Stimulated activated CD4-positive, alpha-beta T cell treated with anti-CD3 and anti-CD28 coated beads, TNF-alpha, amount 100 ng/mL, for 4 hours (primary cell): ENCODE measurements at regions not wholly inside any gene's neighbourhood (a gene's known extent, or its start where the extent isn't known, plus 50 kb on each side); places are given as distances from the start of the nearest gene placed in this dataset.

ENCODE experiments used
- DNase-seq, 3 experiments: peaks; one replicate each; pipeline ENCODE4 v3.0.0-alpha.2; 2020; ENCODE audit warnings: low read depth in 3 of 3

DNA sequence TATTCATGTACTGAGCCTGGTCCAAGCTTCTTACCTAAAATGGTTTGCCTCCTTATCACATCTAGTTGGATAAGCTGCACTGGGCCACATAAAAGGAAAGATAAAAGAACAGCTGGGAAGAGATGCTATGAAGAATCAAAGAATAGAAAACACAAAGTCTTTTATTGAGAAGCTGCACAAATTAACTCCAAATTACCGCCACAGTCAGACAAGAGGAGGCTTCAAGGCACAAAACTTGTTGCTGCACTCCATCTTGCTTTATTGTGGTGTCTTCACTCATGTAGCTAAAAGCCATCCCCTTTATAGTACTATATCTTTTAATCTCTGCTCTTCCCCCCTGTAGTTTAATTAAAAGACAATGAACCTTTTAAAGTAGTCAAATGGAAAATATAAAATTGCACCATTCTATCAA, 330.6 kb upstream of the PMFBP1 start:
- no peak for DNase-seq

DNA sequence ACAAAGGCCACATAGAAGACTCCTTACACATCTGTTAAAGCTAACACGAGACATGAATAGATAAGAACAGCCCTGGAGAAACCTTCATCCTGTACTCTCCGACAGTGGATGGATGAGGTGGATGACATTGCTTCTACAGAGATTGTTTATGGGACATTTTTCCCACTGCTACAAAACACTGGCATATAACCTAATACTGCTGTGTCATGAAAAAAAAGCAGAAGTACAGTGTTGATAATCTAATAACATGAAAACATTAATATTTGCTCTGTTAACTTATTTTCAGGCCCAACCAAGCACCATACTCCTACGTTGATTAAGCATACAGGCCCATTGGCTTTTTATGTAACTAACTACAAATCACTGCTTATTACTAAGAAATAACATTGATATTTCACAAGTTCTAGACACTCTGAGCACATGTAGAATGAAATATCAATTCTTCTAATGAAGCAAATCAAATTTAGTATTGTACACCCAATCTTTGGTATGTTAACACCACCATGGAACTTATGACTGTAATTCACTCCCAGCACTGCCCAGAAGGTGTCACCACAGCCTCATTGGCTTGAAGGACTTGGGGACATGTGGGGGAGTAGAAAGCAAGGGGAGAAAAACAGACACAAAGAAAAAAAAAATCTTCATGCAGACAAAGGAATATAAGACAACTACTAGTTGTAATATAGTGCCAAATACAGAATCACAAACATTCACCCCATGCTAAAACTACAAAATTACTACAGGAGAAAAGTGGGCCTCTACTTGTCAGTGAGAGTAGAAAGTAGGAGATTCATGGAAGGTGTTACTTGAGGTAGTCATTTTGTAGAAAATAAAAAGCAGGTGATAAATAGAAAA, 330.0 kb upstream of the PMFBP1 start:
- DNase-seq: no peak

DNA sequence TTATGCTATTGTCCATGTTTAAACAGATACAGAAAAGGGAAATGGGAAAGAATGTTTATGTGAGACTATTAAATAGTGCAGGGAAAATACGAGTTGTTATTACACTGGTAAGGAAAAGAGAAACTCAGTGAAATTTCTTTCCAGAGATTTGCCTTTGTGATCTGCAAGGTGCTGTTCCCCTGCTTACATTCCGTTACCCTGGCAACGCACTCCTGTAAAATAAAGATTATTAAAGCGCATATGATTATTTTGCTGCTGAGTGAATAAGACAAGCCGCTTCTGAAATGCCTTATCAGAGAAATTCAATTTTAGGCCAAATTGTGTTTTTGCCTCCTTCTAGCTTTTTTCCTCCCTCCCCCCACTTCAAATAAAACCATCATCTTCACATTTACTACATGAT, 328.6 kb upstream of the PMFBP1 start:
- no peak for DNase-seq

DNA sequence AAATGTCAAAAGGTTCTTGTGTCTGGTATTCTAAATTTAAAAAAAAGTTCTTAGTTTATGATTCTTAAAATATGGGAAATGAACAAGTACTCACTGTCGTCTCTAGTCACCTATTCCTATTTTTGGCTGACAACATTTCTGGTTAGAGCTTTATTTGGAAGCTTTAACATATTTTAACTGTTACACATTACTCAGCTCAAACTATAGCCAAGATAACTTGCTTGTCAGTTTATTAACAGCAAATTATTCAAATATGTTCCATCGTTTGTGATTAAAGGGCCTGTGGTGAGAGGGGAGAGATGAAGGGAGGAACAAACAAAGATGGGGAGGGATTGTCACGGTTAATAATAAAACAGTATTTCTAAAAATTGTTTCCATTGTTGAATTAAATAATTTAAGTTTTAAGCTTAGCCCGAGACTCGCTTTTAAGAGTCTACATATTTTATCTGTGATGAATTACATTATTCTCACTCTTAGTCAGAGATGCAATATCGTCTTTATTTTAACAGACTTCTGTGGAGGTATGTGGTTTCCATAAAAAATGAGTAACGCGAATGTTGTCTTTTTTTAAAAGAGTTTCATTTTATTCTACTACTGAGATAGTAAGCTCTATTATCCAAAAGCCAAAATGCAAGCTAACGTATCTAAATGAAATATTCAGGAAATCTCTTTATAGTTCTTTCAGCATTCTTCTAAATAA, 321.9 kb upstream of the PMFBP1 start:
- DNase-seq: no peak

DNA sequence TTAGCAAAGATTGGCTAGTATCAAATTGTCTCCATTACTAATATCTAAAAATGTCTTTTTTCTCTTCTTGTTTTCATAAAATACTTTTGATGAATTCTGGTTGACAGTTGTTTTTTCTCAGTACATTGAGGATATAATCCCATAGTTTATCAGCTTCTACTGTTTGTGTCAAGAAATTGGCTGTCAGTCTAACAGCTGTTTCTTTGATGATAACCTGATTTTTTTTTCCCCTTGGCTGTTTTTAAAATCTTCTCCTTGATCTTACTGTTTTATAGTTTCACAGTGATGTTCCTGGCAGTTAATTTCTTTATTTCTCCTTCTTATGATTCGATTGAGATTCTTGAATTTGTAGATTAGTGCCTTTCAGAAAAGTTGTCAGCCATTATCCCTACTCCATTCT, 315.3 kb upstream of the PMFBP1 start:
- no peak for DNase-seq

DNA sequence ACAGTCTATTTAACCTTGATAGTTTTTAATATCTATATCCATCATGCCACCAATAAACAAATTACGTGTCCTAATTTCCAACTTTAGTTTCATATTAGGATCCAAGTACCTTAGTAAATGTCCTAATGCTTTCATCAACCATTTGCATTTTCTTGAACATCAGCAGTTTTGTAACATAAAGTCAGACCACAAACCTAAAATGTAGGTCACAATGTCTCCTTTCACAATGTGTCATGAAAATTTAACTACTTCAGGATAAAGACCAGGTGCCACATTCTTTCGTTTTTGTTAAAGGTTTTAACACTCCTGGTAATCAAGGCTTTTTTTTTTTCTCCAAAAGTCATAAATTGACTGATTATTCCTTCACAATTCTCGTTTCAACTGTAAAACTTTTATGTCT, 310.7 kb upstream of the PMFBP1 start:
- DNase-seq: no peak

DNA sequence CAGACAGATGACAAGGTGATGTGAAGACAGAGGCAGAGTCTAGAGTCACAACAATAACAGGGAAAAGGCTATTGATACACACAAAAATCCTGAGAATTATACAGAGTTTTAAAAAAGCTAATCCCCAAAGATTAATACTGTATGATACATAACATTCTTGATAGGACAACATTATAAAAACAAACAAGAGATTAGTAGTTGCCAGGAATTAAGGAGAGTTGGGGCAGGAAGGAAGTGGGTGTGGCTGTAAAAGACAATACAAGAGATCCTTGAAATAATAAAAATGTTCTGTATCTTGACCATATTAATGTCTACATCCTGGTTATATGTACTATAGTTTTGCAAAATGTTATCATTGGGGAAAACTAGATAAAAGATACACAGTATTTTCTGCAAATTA, 309.5 kb upstream of the PMFBP1 start:
- no peak for DNase-seq

DNA sequence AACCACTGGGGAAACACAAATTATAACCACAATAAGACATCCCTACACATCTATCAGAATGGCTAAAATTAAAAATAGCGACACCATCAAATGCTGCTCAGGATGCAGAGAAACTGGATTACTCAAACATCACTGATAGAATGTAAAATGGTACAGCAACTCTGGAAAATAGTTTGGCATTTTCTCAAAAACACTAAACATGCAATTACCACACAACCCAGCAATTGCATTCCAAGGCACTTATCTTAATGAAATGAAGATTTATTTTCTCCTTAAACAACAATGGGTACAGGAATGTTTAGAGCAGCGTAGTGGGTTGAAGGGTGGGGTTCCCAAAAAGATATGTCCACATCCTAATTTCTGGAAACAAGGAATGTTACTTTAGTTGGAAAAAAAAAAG, 309.0 kb upstream of the PMFBP1 start:
- no peak for DNase-seq

DNA sequence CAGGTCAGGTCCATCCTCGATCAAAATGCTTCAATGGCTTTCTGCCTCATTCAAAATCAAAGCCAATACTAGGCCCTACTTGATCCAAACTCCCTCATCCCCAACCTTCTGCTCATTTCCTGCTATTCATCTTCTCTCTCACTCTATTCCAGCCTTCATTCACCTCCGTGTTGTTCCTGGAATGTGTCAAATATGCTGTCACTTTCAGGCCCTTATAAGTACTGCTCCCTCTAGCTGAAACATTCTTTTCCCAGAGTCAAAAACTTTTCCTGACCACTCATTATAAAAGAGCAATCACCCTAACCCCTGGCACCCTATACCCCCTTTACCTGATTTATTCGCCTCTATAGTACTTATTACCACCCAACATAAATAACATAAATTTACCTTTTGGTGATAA, 303.7 kb upstream of the PMFBP1 start:
- no peak for DNase-seq

DNA sequence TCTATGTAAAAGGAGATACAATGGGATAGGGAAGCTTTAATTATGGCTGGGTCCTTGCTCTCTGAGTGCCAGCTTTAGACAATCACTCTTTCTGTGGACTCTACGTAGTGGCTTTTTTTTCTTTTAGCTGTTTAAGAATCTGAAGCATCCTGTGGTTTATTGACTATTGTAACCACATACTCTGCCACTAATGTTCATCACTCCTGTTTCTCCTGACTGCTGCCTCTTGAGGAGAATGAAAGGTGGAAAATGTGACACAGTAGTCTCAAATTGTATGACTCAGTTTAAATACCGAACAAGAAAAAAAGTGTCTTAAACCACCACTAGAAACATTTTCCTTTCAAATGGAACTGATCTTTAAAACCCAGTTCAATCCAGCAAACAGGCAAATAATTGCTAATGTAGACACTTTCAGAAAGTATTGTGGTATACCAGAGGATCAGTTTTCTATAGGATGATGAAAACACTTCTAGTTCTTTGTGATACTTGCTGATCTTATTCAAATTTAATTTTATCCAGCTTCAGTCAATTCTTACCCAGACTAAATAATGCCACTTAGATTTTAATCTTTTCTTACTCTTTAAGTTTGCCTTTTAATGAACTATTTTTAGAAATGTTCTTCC, 302.7 kb upstream of the PMFBP1 start:
- no peak for DNase-seq

DNA sequence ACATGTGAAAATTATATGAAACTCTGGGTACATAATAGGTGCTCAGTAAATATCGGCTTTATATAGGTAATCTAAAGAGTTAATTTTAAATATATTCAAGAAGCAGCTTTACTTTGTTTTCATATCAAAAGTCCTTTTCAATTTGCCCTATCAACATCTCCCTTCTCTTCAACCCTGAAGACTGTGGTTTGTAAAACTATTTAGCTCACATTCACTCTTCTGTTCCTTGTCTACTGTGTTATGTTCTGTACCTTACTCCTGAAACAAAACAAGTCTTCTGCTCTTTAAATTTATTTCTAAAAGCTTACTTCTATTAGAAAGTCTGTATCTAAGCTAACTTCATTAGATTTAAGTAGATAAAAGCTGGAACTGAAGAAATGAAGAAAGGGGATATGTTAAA, 301.7 kb upstream of the PMFBP1 start:
- DNase-seq: no peak

DNA sequence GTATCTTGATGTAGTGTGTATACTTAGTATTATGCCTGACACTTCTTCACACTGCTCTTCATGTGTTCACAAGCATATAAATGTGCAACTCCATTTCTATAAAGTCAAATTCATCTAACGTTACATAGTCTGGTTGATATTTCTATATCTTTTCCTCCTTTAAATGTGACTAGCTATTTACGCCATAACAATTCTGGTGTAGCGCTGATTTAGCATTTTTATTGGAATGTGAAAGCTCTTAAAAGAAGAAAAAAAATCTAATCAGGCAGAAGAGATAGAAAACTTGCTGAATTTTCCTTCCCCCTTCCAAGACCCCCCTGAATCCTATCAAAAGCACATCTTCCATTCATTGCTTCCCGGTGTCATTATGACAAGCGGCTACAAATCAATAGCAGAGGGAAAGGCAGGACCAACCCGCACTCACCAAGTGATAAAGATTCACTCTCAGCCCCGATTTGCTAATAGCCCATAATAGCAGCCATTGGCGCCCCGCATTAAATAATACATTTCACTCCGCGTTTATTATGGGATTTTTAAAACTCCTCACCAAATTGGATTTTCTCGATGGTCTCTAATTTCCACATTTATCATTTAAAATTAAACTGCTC, 299.5 kb upstream of the PMFBP1 start:
- no peak for DNase-seq

DNA sequence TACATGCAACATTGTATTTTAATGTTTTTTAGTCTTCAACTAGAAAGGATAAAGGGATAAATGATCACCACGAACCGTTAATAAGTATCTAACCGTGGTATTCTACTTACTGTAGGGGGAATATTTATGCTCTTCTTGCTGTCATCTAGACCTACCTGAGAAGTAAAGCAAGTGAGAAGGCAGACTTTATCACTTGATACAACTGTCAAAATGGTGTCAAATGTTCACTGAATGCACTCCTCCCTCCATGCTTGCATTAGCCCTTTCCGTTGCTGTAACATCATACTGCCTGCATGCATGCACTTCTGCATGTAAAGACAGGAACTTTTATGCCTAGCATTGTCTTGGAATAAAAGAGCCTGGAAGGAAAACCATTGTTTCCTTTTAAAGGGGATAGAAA, 298.6 kb upstream of the PMFBP1 start:
- no peak for DNase-seq

DNA sequence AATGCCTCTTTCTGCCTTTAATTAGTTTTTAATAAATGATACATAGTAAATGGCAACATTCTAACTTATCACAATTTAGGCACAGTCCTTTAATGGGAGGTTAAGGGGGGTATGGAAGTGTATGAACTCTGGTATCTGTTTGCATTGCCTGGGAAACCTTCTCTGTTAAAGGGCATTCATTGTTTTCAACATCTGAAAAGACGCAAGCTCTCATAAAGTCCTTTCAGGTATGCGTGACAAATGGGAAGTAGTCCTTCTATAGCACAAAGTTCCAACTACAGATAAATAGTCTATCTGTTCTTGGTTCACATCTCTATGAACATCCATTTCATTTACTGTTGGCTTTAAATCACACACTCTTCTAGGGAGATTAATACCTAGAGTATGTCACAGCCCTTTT, 298.0 kb upstream of the PMFBP1 start:
- DNase-seq: no peak

DNA sequence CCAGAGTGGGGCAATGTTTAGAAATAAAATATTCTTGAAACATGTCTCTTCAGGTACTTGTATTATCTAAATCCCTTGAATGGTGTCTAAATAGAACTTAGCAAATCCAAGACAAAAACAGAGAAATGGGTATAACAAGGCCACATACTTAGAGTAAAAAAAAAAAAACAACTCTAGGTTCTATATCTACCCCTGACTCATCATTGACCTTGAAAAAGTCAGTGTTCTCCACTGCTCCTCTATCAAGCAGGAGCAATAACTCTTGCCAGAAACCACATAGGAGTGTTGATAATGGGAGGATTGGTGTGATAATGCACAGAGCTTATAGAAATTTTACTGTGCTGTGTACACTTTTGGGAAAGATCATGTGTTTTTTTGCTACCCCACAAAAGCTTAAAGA, 296.6 kb upstream of the PMFBP1 start:
- no peak for DNase-seq

DNA sequence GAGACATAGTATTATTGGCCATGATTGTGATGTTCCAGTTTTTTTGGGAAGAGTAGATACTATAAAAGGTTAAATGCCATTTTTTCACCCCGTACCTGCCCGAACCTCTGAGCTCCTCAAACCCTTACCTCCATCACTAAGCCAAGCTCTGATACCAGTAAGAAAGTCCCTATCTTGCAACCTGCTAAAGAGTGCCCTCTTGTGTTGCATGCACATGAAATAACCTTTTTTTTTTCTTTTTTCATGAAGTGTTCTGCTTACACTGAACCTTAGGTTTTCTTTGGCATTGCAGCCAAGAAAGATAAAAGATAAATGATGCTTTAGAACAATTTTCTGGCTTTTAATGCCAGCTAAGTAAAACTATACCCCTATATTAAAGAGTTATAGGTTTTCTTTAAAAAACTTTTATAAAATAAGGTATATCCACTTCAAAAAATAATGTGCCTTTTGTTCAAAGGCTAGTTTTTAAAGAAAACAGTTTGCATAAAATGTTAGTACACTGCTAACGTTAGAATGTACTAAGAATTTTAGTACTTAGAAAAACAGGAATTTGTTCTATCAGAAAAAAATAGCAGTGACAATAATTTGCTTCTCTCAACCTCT, 295.3 kb upstream of the PMFBP1 start:
- no peak for DNase-seq

DNA sequence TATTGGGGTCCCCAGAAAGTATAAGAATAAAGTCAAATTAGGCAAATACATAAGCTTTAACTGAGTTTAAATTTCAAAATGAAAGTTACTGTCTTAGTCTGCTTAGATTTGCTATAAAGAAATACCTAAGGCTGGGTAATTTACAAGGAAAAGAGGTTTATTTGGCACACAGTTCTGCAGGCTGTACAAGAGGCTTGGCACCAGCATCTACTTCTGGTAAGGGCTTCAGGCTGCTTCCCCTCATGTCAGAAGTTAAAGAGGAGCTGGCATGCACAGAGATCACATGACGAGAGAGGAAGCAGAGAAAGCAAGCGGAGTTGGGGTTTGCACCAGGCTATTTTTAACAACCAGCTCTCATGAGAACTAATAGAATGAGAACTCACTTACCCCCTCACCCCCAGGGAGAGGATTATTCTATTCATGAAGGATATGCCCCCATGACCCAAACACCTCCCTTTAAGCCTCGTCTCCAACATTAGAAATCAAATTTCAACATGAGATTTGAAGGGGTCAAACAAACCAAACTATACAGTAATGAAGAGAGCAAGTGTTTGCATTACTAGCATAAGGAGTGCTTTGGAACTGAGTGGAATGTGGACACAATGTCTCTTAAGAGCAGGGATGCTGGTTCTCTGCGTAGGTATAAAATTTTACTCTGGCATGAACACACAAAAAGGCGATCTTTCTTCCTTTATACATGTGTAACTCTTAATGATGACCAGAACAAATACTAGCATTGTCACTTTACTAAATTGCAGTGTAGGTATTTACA, 292.8 kb upstream of the PMFBP1 start:
- DNase-seq: no peak

DNA sequence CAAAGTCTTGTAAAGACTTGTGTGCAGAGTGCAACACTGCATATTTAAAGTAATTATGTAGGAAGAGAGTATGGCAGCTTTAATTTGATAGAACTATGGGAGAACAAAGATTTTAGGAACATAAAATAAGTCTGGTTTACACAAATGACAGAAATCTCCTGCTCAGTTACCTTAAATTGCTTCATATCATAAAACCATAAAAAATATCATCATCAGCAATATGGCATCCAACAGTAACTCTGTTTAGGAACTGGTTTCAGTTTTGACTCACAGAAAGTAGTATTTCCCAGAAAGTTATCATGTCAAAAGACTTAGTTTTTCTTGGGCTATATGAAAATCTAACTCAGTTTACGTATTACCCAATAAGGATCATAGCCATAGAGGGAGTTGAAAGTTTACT, 292.1 kb upstream of the PMFBP1 start:
- no peak for DNase-seq

DNA sequence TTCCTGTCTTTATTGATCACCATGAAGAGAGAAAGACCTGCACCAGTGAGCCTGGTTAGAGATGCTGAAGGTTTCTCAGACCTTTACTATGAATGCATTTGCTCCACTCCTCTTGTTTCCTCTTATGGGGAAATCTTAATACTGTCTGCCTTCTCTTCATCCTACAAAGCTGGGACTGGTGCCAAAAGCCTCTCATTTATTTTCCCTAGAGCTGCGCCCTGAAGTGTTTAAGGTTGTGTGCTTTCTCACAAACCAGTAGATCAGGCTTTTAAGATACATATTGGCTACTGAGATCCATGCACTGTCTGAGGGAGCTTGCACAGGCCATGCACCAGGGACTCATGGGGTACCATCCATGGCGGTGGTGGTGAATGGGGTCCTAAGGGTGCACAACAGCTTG, 286.1 kb upstream of the PMFBP1 start:
- DNase-seq: no peak

DNA sequence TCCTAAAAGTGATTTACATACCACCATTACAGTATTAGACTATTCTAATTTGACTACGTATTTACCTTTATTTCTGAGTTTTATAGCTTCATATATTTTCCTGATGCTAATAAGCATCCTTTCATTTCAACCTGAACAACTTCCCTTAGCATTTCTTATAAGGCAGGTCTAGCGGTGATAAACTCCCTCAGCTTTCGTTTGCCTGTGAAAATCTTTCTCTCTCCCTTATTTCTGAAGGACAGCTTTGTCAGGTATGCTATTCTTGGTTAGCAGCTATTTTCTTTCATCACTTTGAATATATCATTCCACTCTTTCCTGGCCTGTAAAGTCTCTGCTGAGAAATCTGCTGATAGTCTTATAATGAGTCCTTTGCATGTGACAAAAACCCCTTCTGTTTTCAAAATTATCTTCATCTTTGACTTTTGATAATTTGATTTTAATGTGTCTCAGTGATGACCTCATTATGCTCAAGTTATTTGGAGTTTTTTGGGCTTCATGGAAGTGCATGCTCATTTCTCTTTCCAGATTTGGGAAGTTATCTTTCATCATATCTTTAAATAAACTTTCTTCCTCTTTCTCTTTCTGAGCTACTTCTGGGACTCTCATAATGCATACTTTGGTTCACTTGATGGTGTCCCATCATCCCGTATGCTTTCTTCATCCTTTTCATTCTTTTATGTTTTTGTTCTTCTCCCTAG, 285.4 kb upstream of the PMFBP1 start:
- no peak for DNase-seq
